Aorta (tissue), 5 donors: ENCODE measurements at regions not wholly inside any gene's neighbourhood (a gene's known extent, or its start where the extent isn't known, plus 50 kb on each side); places are given as distances from the start of the nearest gene placed in this dataset.

Experiments
- ATAC-seq: fragments of 200-7000 bp; cut with Tn5 transposase; one replicate; pipeline ENCODE4 v1.9.1; 2022; ENCODE audit warnings: moderate library complexity; ENCODE audit not compliant: low FRiP score
- DNase-seq, 2 donors: peaks; one replicate each; pipeline ENCODE4 v3.0.0-alpha.2; 2020
- H3K27ac ChIP-seq, 2 donors: one replicate each; pipeline ENCODE4 v1.5.1; 2013; ENCODE audit warnings: low read length in 2 of 2, mild to moderate bottlenecking in 2 of 2, moderate library complexity in 2 of 2, control low read depth in 1 of 2, inconsistent platforms in 1 of 2, low read depth in 1 of 2
- H3K27me3 ChIP-seq, 2 donors: one replicate each; pipeline ENCODE4 v1.6.1; 2013; ENCODE audit warnings: control low read depth in 1 of 2, low read length in 1 of 2, mild to moderate bottlenecking in 1 of 2, moderate library complexity in 1 of 2; ENCODE audit not compliant: insufficient read depth in 2 of 2, control insufficient read depth in 1 of 2
- H3K36me3 ChIP-seq, 2 donors: one replicate each; pipeline ENCODE4 v1.6.1; 2013; ENCODE audit warnings: control low read depth in 1 of 2, low read length in 1 of 2, mild to moderate bottlenecking in 1 of 2; ENCODE audit not compliant: insufficient read depth in 2 of 2, control insufficient read depth in 1 of 2
- H3K4me1 ChIP-seq, 2 donors: one replicate each; pipeline ENCODE4 v1.6.1; 2013; ENCODE audit warnings: low read length in 2 of 2, control low read depth in 1 of 2, mild to moderate bottlenecking in 1 of 2, moderate library complexity in 1 of 2; ENCODE audit not compliant: insufficient read depth in 2 of 2, control insufficient read depth in 1 of 2
- H3K4me3 ChIP-seq, 2 donors: one replicate each; pipeline ENCODE4 v1.5.1; 2013; ENCODE audit warnings: low read length in 2 of 2, control low read depth in 1 of 2, mild to moderate bottlenecking in 1 of 2
- H3K9me3 ChIP-seq: one replicate; pipeline ENCODE4 v1.6.1; 2013; ENCODE audit warnings: mild to moderate bottlenecking, low read length; ENCODE audit not compliant: control insufficient read depth
- WGBS, 2 donors: extraction: QIAGEN DNeasy Blood & Tissue Kit; methylation state at CpG; one replicate each; pipeline ENCODE4 v1.1.7; 2013; 5-methylcytosine and 5-hydroxymethylcytosine counted together
- intact Hi-C, 2 donors: fragments of 100-400 bp; cut with DNase I; formaldehyde crosslinking; loops; one replicate each; pipeline versions ENCODE4 v1.14.2 to v1.15.0; 2022
- donor health status: healthy with polysubstance abuse.
- donor health status: Bipolar disorder and iron deficiency.
- donor health status: DM: no; HTN: no; CAD: no.
- donor health status: DM: no; HTN: no; CAD: no.
- donor health status: DM: yes; HTN: yes; CAD: no.

- 87 to 88% methylated on average over 4 of the region's 4 CpGs for WGBS, 2 donors
- Histone ChIP-seq H3K27ac (no peak overlapping the region), H3K27me3 (no peaks in the 10 kb centered on the region), H3K4me1 (no peaks in the 10 kb centered on the region), H3K9me3 (no peaks in the 10 kb centered on the region), H3K4me3 (no peak overlapping the region), H3K36me3 (no peaks in the 10 kb centered on the region)
- no peak for ATAC-seq
- no peak for DNase-seq
- intact Hi-C loops: no loop called here
These were observed 164.2 kb downstream of the VAPA start for GRCh38 chr18:10077986-10078385.

- Histone ChIP-seq H3K36me3 (no peaks in the 10 kb centered on the region), H3K4me1 (no peaks in the 10 kb centered on the region), H3K9me3 (peaks cover 6% of the 10 kb centered on the region), H3K27me3 (no peaks in the 10 kb centered on the region), H3K27ac (no peak overlapping the region), H3K4me3 (no peak overlapping the region)
- 97% methylated on average over 11 of the region's 11 CpGs for WGBS, 2 donors
- intact Hi-C loops: no loop called here
- ATAC-seq (no peak), DNase-seq (no peak)
These were observed 166.6 kb downstream of the VAPA start for GRCh38 chr18:10080372-10080771.

GRCh38 chr18:10081492-10081891, 167.7 kb downstream of the VAPA start:
- Histone ChIP-seq H3K36me3 (no peaks in the 10 kb centered on the region), H3K9me3 (peaks cover 6% of the 10 kb centered on the region), H3K4me1 (no peaks in the 10 kb centered on the region), H3K27me3 (no peaks in the 10 kb centered on the region), H3K4me3 (no peak overlapping the region), H3K27ac (no peak overlapping the region)
- no peak for ATAC-seq
- DNase-seq: no peak
- 71 to 72% methylated on average over 4 of the region's 4 CpGs for WGBS, 2 donors
- intact Hi-C loops: no loop called here

GRCh38 chr18:10085416-10085815, 171.6 kb downstream of the VAPA start:
- no peaks in the 10 kb centered on the region for H3K27me3 ChIP-seq
- intact Hi-C loops: no loop called here
- H3K4me1 ChIP-seq: no peaks in the 10 kb centered on the region
- H3K9me3 ChIP-seq: peaks cover 6% of the 10 kb centered on the region
- H3K36me3 ChIP-seq: no peaks in the 10 kb centered on the region
- 91 to 94% methylated on average over 4 of the region's 4 CpGs for WGBS, 2 donors
- H3K4me3 ChIP-seq: no peak overlapping the region
- ATAC-seq (no peak), DNase-seq (no peak)
- no peak overlapping the region for H3K27ac ChIP-seq

GRCh38 chr18:10085876-10086275, 172.1 kb downstream of the VAPA start:
- ATAC-seq: no peak
- no peak for DNase-seq
- Histone ChIP-seq H3K4me3 (no peak overlapping the region), H3K36me3 (no peaks in the 10 kb centered on the region), H3K27ac (no peak overlapping the region), H3K27me3 (no peaks in the 10 kb centered on the region), H3K9me3 (peaks cover 6% of the 10 kb centered on the region), H3K4me1 (no peaks in the 10 kb centered on the region)
- WGBS, 2 donors: 94 to 96% methylated on average over 3 of the region's 3 CpGs
- intact Hi-C loops: no loop called here

- ATAC-seq: no peak
- peaks cover 6% of the 10 kb centered on the region for H3K9me3 ChIP-seq
- no peak overlapping the region for H3K4me3 ChIP-seq
- intact Hi-C loops: no loop called here
- no peaks in the 10 kb centered on the region for H3K27me3 ChIP-seq
- H3K4me1 ChIP-seq: no peaks in the 10 kb centered on the region
- 81 to 83% methylated on average over 13 of the region's 13 CpGs for WGBS, 2 donors
- no peak for DNase-seq
- no peak overlapping the region for H3K27ac ChIP-seq
- H3K36me3 ChIP-seq: no peaks in the 10 kb centered on the region
These were observed 172.8 kb downstream of the VAPA start for GRCh38 chr18:10086458-10087210.

- Histone ChIP-seq H3K4me1 (no peaks in the 10 kb centered on the region), H3K9me3 (no peaks in the 10 kb centered on the region), H3K4me3 (no peak overlapping the region), H3K27ac (no peak overlapping the region), H3K27me3 (no peaks in the 10 kb centered on the region), H3K36me3 (no peaks in the 10 kb centered on the region)
- ATAC-seq (no peak), DNase-seq (no peak)
- WGBS, 2 donors: 95% methylated on average over 3 of the region's 3 CpGs
- intact Hi-C loops: no loop called here
These were observed 174.9 kb downstream of the VAPA start for GRCh38 chr18:10088734-10089133.

- Histone ChIP-seq H3K36me3 (no peaks in the 10 kb centered on the region), H3K4me1 (no peaks in the 10 kb centered on the region), H3K9me3 (no peaks in the 10 kb centered on the region), H3K27ac (no peak overlapping the region), H3K4me3 (no peak overlapping the region), H3K27me3 (no peaks in the 10 kb centered on the region)
- 91 to 92% methylated on average over 4 of the region's 4 CpGs for WGBS, 2 donors
- no peak for ATAC-seq
- intact Hi-C loops: loop anchor here in 1 of 2 donors (10.0 kb wide), 1 partner anchor 55 kb away; no protein-coding TSS in a partner anchor
- no peak for DNase-seq
These were observed 176.1 kb downstream of the VAPA start for GRCh38 chr18:10089881-10090280.

GRCh38 chr18:10090668-10091067, 176.9 kb downstream of the VAPA start:
- DNase-seq: no peak
- Histone ChIP-seq H3K36me3 (no peaks in the 10 kb centered on the region), H3K27ac (no peak overlapping the region), H3K9me3 (no peaks in the 10 kb centered on the region), H3K4me1 (no peaks in the 10 kb centered on the region), H3K4me3 (no peak overlapping the region), H3K27me3 (no peaks in the 10 kb centered on the region)
- ATAC-seq: no peak
- intact Hi-C loops: loop anchor here in 1 of 2 donors (10.0 kb wide), 1 partner anchor 56 kb away; no protein-coding TSS in a partner anchor
- 91 to 94% methylated on average over 4 of the region's 4 CpGs for WGBS, 2 donors
